ENCODE measurements at regions not wholly inside any gene's neighbourhood (a gene's known extent, or its start where the extent isn't known, plus 50 kb on each side); places are given as distances from the start of the nearest gene placed in this dataset.
"Not testable (repeated sequence)": the region's sequence is repeated elsewhere in the genome, so short reads cannot be mapped to it uniquely, and the experiment has no call there.

GRCh38 chr4:186814535-186815070 lies 90.9 kb upstream of the FAT1 start:
- DNase-seq (ENCODE audit: low read depth in 2 of 2): no peak

GRCh38 chr4:186819342-186820086 lies 95.9 kb upstream of the FAT1 start:
- DNase-seq (ENCODE audit: low read depth in 2 of 2): no peak

GRCh38 chr4:186820391-186820891 lies 96.8 kb upstream of the FAT1 start:
- DNase-seq (ENCODE audit: low read depth in 2 of 2): no peak

- no peak for DNase-seq (ENCODE audit: low read depth in 2 of 2)
These were observed 100.3 kb upstream of the FAT1 start for GRCh38 chr4:186823989-186824388.

- DNase-seq (ENCODE audit: low read depth in 2 of 2): no peak
These were observed 101.4 kb upstream of the FAT1 start for GRCh38 chr4:186825069-186825468.

GRCh38 chr4:186826006-186826405 lies 102.3 kb upstream of the FAT1 start:
- no peak for DNase-seq (ENCODE audit: low read depth in 2 of 2)

GRCh38 chr4:186826846-186827533 lies 103.3 kb upstream of the FAT1 start:
- DNase-seq (ENCODE audit: low read depth in 2 of 2): no peak

GRCh38 chr4:186827534-186827897 lies 103.9 kb upstream of the FAT1 start:
- DNase-seq (ENCODE audit: low read depth in 2 of 2): no peak

GRCh38 chr4:186829097-186829496 lies 105.4 kb upstream of the FAT1 start:
- DNase-seq (ENCODE audit: low read depth in 2 of 2): no peak

GRCh38 chr4:186829740-186830449 lies 106.2 kb upstream of the FAT1 start:
- no peak for DNase-seq (ENCODE audit: low read depth in 2 of 2)

GRCh38 chr4:186831574-186831973 lies 107.9 kb upstream of the FAT1 start:
- no peak for DNase-seq (ENCODE audit: low read depth in 2 of 2)

GRCh38 chr4:186832906-186833305 lies 109.2 kb upstream of the FAT1 start:
- no peak for DNase-seq (ENCODE audit: low read depth in 2 of 2)

- not testable (repeated sequence) for DNase-seq (ENCODE audit: low read depth in 2 of 2)
These were observed 113.8 kb upstream of the FAT1 start for GRCh38 chr4:186837463-186837862.

- DNase-seq (ENCODE audit: low read depth in 2 of 2): no peak
These were observed 114.6 kb upstream of the FAT1 start for GRCh38 chr4:186838295-186838694.

GRCh38 chr4:186839122-186840037 lies 115.7 kb upstream of the FAT1 start:
- DNase-seq (ENCODE audit: low read depth in 2 of 2): no peak

GRCh38 chr4:186840222-186840701 lies 116.6 kb upstream of the FAT1 start:
- no peak for DNase-seq (ENCODE audit: low read depth in 2 of 2)

- no peak for DNase-seq (ENCODE audit: low read depth in 2 of 2)
These were observed 117.2 kb upstream of the FAT1 start for GRCh38 chr4:186840771-186841301.

GRCh38 chr4:186844059-186844681 lies 120.5 kb upstream of the FAT1 start:
- DNase-seq (ENCODE audit: low read depth in 2 of 2): no peak

GRCh38 chr4:186845137-186845842 lies 121.6 kb upstream of the FAT1 start:
- no peak for DNase-seq (ENCODE audit: low read depth in 2 of 2)

- DNase-seq (ENCODE audit: low read depth in 2 of 2): no peak
These were observed 122.8 kb upstream of the FAT1 start for GRCh38 chr4:186846426-186846825.
